Pancreas (tissue), 10 donors: ENCODE measurements at regions not wholly inside any gene's neighbourhood (a gene's known extent, or its start where the extent isn't known, plus 50 kb on each side); places are given as distances from the start of the nearest gene placed in this dataset.

Experiments used
- ATAC-seq, 4 donors: fragments of 200-7000 bp; cut with Tn5 transposase; one replicate each; pipeline versions ENCODE4 v1.8.0 to v1.9.1; 2020; ENCODE audit warnings: mild to moderate bottlenecking in 4 of 4, moderate library complexity in 4 of 4
- DNase-seq, 6 donors: peaks; one replicate each; pipeline ENCODE4 v3.0.0-alpha.2; 2020
- FAIRE-seq: peaks from 2 replicates; lab custom pipeline; 2012; peaks lifted over from hg19 to GRCh38; lab: Jason Lieb, UNC
- H3K27ac ChIP-seq, 4 donors: fragments of 200-600 bp; sonication (generic); 1 replicate in 3 of 4; 2 replicates in 1 of 4; pipeline versions ENCODE4 v1.5.0 to v1.8.0; 2020
- H3K27me3 ChIP-seq, 4 donors: fragments of 200-600 bp; one replicate each; pipeline ENCODE4 v1.8.0; 2021
- H3K36me3 ChIP-seq, 3 donors: fragments of 200-600 bp; sonication (generic) in 1 of 3; one replicate each; pipeline versions ENCODE4 v1.5.0 to v1.8.0; 2020 to 2021
- H3K4me1 ChIP-seq, 3 donors: fragments of 200-600 bp; one replicate each; pipeline ENCODE4 v1.8.0; 2021
- H3K4me3 ChIP-seq, 4 donors: fragments of 200-600 bp; sonication (generic) in 2 of 4; one replicate each; pipeline versions ENCODE4 v1.5.0 to v1.8.0; 2020 to 2021
- H3K9me3 ChIP-seq, 4 donors: fragments of 200-600 bp; one replicate each; pipeline ENCODE4 v1.8.0; 2021
- CTCF ChIP-seq, 4 donors: fragments of 200-600 bp; sonication (generic) in 3 of 4; IDR thresholded peaks; one replicate each; pipeline versions ENCODE4 v1.5.0 to v1.8.0; 2021; ENCODE audit warnings: antibody characterized with exemption in 4 of 4
- WGBS, 2 donors: extraction: QIAGEN DNeasy Blood & Tissue Kit; methylation state at CpG; one replicate each; pipeline ENCODE4 v1.1.7; 2013; 5-methylcytosine and 5-hydroxymethylcytosine counted together
- intact Hi-C, 3 donors: fragments of 100-400 bp; cut with DNase I; formaldehyde crosslinking; loops; one replicate each; pipeline versions ENCODE4 v1.11.1 to v1.14.2; 2022
- donor health status: healthy with polysubstance abuse.
- donor health status: DM: no; HTN: no; CAD: no; lungs with moderate emphysema.
- donor health status: DM: no; HTN: no; CAD: no.
- donor health status: control.
- donor health status: control.
- donor health status: Bipolar disorder and iron deficiency.
- donor health status: DM: yes; HTN: yes; CAD: no.
- donor health status: DM: no; HTN: no; CAD: no.
- donor health status: DM: no; HTN: no; CAD: no.
- donor health status: DM: yes; HTN: yes; CAD: no.

GRCh38 chr2:52844701-52845423, 922.7 kb upstream of the CHAC2 start:
- intact Hi-C loops: no loop called here
- WGBS, 2 donors: 72% methylated on average over 5 of the region's 5 CpGs
- no peaks in the 10 kb centered on the region for H3K9me3 ChIP-seq
- no peaks in the 10 kb centered on the region for H3K36me3 ChIP-seq
- no peak overlapping the region for H3K4me3 ChIP-seq
- ATAC-seq: no peak
- no peaks in the 10 kb centered on the region for H3K4me1 ChIP-seq
- no peak for DNase-seq
- H3K27me3 ChIP-seq: no peaks in the 10 kb centered on the region
- no peak overlapping the region for H3K27ac ChIP-seq
- no peak for TF ChIP-seq CTCF (IDR thresholded peaks at IDR 0.05)
- FAIRE-seq: no peak

GRCh38 chr2:52835909-52836308, 931.7 kb upstream of the CHAC2 start:
- no peak for TF ChIP-seq CTCF (IDR thresholded peaks at IDR 0.05)
- no peaks in the 10 kb centered on the region for H3K36me3 ChIP-seq
- WGBS, 2 donors: 76 to 77% methylated on average over 2 of the region's 2 CpGs
- H3K27me3 ChIP-seq: no peaks in the 10 kb centered on the region
- no peaks in the 10 kb centered on the region for H3K9me3 ChIP-seq
- H3K4me3 ChIP-seq: no peak overlapping the region
- FAIRE-seq (no peak), DNase-seq (no peak), ATAC-seq (no peak)
- H3K4me1 ChIP-seq: peaks cover 0 to 5% (median 0%) of the 10 kb centered on the region in 3 donors
- intact Hi-C loops: no loop called here
- H3K27ac ChIP-seq: no peak overlapping the region

- no peak for DNase-seq
- FAIRE-seq: no peak
- H3K4me1 ChIP-seq: peaks cover 0 to 18% (median 6%) of the 10 kb centered on the region in 3 donors
- H3K27me3 ChIP-seq: no peaks in the 10 kb centered on the region
- intact Hi-C loops: no loop called here
- H3K27ac ChIP-seq: no peak overlapping the region
- H3K36me3 ChIP-seq: no peaks in the 10 kb centered on the region
- no peak for TF ChIP-seq CTCF (IDR thresholded peaks at IDR 0.05)
- H3K9me3 ChIP-seq: no peaks in the 10 kb centered on the region
- no peak for ATAC-seq
- H3K4me3 ChIP-seq: no peak overlapping the region
Measured at GRCh38 chr2:52831216-52831615, 936.4 kb upstream of the CHAC2 start.

DNA sequence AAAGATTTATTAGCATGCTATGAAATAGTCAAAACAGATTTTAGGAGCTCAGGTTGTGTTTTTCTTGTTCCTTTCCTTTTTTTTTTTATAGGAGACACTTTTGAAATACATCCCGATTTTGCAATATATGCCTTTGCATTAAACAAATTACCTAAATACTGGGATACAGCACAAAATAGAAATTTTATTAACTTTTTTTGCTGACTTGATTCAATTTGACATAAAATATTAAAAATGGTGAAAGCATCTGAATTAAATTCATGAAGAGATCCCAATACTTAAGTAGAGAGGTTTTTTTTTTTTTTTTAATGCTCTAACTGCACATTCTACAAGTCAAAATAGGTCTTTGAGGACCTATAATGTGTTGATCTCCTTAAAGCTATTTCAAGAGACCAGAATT, 939.5 kb upstream of the CHAC2 start:
- no peak overlapping the region for H3K4me3 ChIP-seq
- ATAC-seq: no peak
- FAIRE-seq: no peak

More for the DNA sequence above, 939.5 kb upstream of the CHAC2 start:
- Histone ChIP-seq H3K4me1 (peaks cover 0 to 18% (median 6%) of the 10 kb centered on the region in 3 donors), H3K27ac (no peak overlapping the region), H3K27me3 (no peaks in the 10 kb centered on the region), H3K9me3 (no peaks in the 10 kb centered on the region), H3K36me3 (no peaks in the 10 kb centered on the region)
- intact Hi-C loops: no loop called here
- 94 to 100% methylated on average over 1 of the region's 1 CpG for WGBS, 2 donors
- TF ChIP-seq CTCF (IDR thresholded peaks at IDR 0.05): no peak
- DNase-seq: no peak
